Body of pancreas (tissue), 4 donors: ENCODE measurements at regions not wholly inside any gene's neighbourhood (a gene's known extent, or its start where the extent isn't known, plus 50 kb on each side); places are given as distances from the start of the nearest gene placed in this dataset.
"Not testable (repeated sequence)": the region's sequence is repeated elsewhere in the genome, so short reads cannot be mapped to it uniquely, and the experiment has no call there.

ENCODE experiments used
- ATAC-seq: fragments of 150-250 bp; one replicate; pipeline ENCODE4 v1.9.1; 2016
- DNase-seq, 4 donors: peaks; one replicate each; pipeline ENCODE4 v3.0.0-alpha.2; 2019
- H3K27ac ChIP-seq, 4 donors: fragments of 200-600 bp; sonication (generic); 1 replicate in 3 of 4; 2 replicates in 1 of 4; pipeline versions ENCODE4 v1.5.1 to v1.6.1; 2016 to 2019; ENCODE audit warnings: mild to moderate bottlenecking in 1 of 4, mixed read lengths in 1 of 4, moderate library complexity in 1 of 4
- H3K27me3 ChIP-seq, 2 donors: fragments of 200-600 bp; sonication (generic); one replicate each; pipeline ENCODE4 v1.6.0; 2016; ENCODE audit warnings: mild to moderate bottlenecking in 1 of 2
- H3K36me3 ChIP-seq, 2 donors: fragments of 200-600 bp; sonication (generic); replicated peaks in 1 of 2; 2 replicates each; pipeline ENCODE4 v1.5.1; 2016; ENCODE audit warnings: low read depth in 2 of 2; ENCODE audit not compliant: insufficient read depth in 1 of 2
- H3K4me1 ChIP-seq: fragments of 200-600 bp; sonication (generic); one replicate; pipeline ENCODE4 v1.6.0; 2016
- H3K4me3 ChIP-seq, 2 donors: fragments of 200-600 bp; sonication (generic); 1 replicate in 1 of 2; 2 replicates in 1 of 2; pipeline ENCODE4 v1.5.1; 2016 to 2019
- H3K9me3 ChIP-seq, 3 donors: fragments of 200-600 bp; sonication (generic); 1 replicate in 2 of 3; 2 replicates in 1 of 3; pipeline ENCODE4 v1.5.1; 2016
- CTCF ChIP-seq, 7 experiments: fragments of 450-650 bp in 4 of 7; fragments of 200-600 bp in 3 of 7; sonication (generic) in 3 of 7; IDR thresholded peaks; one replicate each; pipeline ENCODE4 v1.5.1; 2016 to 2019; ENCODE audit warnings: antibody characterized with exemption in 7 of 7
- POLR2A ChIP-seq, 3 donors: fragments of 450-650 bp; IDR thresholded peaks; one replicate each; pipeline ENCODE4 v1.6.1; 2016; ENCODE audit warnings: antibody characterized with exemption in 3 of 3, mild to moderate bottlenecking in 2 of 3
- WGBS, 2 donors: methylation state at CpG; one replicate each; pipeline ENCODE4 v1.1.5; 2017; 5-methylcytosine and 5-hydroxymethylcytosine counted together
- intact Hi-C: fragments of 100-400 bp; cut with DNase I; formaldehyde crosslinking; loops from one replicate; pipeline ENCODE4 v1.15.1; 2023

GRCh38 chrX:27307546-27307945 is 155.6 kb downstream of the PPP4R3C start:
- intact Hi-C loops, result no loop called here
- Histone ChIP-seq H3K9me3 (no peaks in the 10 kb centered on the region), H3K4me1 (no peaks in the 10 kb centered on the region), H3K4me3 (no peak overlapping the region), H3K27me3 (no peaks in the 10 kb centered on the region), H3K36me3 (no peaks in the 10 kb centered on the region), H3K27ac (no peak overlapping the region)
- no peak for ATAC-seq
- TF ChIP-seq POLR2A (IDR thresholded peaks at IDR 0.05) (no peak), CTCF (IDR thresholded peaks at IDR 0.05) (no peak)
- no peak for DNase-seq
- WGBS, 2 donors, result 83% methylated on average over 1 of the region's 1 CpG; no CpG with 5 or more reads in 1 of the 2 donors

GRCh38 chrX:27292552-27292951 is 170.6 kb downstream of the PPP4R3C start:
- H3K9me3 ChIP-seq, H3K27ac ChIP-seq, ATAC-seq, H3K4me1 ChIP-seq, DNase-seq, intact Hi-C loops, H3K27me3 ChIP-seq, H3K36me3 ChIP-seq, H3K4me3 ChIP-seq: not testable (repeated sequence)
- WGBS, 2 donors, result 38 to 64% methylated on average over 4 to 6 of the region's 6 CpGs

GRCh38 chrX:27276751-27277150 is 186.4 kb downstream of the PPP4R3C start:
- intact Hi-C loops, result no loop called here
- H3K27ac ChIP-seq, result no peak overlapping the region
- H3K4me3 ChIP-seq, result no peak overlapping the region
- no peak for DNase-seq
- WGBS, 2 donors, result 47 to 82% methylated on average over 4 to 5 of the region's 5 CpGs
- no peaks in the 10 kb centered on the region for H3K27me3 ChIP-seq
- no peaks in the 10 kb centered on the region for H3K9me3 ChIP-seq
- no peaks in the 10 kb centered on the region for H3K36me3 ChIP-seq
- no peaks in the 10 kb centered on the region for H3K4me1 ChIP-seq
- TF ChIP-seq CTCF (IDR thresholded peaks at IDR 0.05) (no peak), POLR2A (IDR thresholded peaks at IDR 0.05) (no peak)
- ATAC-seq, result no peak

- intact Hi-C loops, result no loop called here
- TF ChIP-seq POLR2A (IDR thresholded peaks at IDR 0.05) (no peak), CTCF (IDR thresholded peaks at IDR 0.05) (no peak)
- Histone ChIP-seq H3K4me3 (no peak overlapping the region), H3K27ac (no peak overlapping the region), H3K27me3 (no peaks in the 10 kb centered on the region), H3K9me3 (no peaks in the 10 kb centered on the region), H3K4me1 (no peaks in the 10 kb centered on the region), H3K36me3 (no peaks in the 10 kb centered on the region)
- ATAC-seq, result no peak
- DNase-seq, result no peak
Observed at GRCh38 chrX:27254656-27255055, 208.5 kb downstream of the PPP4R3C start.

GRCh38 chrX:27251369-27251768 is 211.8 kb downstream of the PPP4R3C start:
- ATAC-seq, result no peak
- Histone ChIP-seq H3K27ac (no peak overlapping the region), H3K4me1 (no peaks in the 10 kb centered on the region), H3K4me3 (no peak overlapping the region), H3K36me3 (no peaks in the 10 kb centered on the region), H3K9me3 (no peaks in the 10 kb centered on the region), H3K27me3 (no peaks in the 10 kb centered on the region)
- TF ChIP-seq CTCF (IDR thresholded peaks at IDR 0.05) (no peak), POLR2A (IDR thresholded peaks at IDR 0.05) (no peak)
- intact Hi-C loops, result no loop called here
- WGBS, 2 donors, result 31 to 39% methylated on average over 3 of the region's 3 CpGs
- no peak for DNase-seq
